Epithelial cell of prostate (primary cell): ENCODE measurements at regions not wholly inside any gene's neighbourhood (a gene's known extent, or its start where the extent isn't known, plus 50 kb on each side); places are given as distances from the start of the nearest gene placed in this dataset.
A peak's percentile ranks its signal among the peaks of the same experiment; 100 is the strongest.

Source experiments
- DNase-seq: peaks from one replicate; pipeline ENCODE4 v3.0.0-alpha.2; 2011; ENCODE audit warnings: low read depth, low spot score
- H3K27ac ChIP-seq: fragments of 450-650 bp; 2 replicates; pipeline ENCODE4 v1.5.1; 2017; ENCODE audit warnings: mild to moderate bottlenecking

DNA sequence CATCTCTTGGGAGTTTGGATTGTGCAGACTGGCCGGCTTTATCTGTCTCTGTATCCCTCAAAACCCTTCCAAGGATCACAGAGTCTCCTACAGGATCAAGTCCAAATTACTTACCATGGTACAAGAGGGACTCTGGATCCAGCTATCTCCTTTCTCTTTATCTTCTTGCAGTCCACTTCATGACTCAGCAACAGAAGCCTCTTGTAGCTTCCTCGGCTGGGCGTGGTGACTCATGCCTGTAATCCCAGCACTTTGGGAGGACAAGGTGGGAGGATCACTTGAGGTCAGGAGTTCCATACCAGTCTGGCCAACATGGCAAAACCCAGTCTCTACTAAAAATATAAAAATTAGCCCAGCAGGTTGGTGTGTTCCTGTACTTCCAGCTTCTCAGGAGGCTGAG lies 189.7 kb downstream of the BCAT1 start:
- H3K27ac ChIP-seq, result no peak overlapping the region
- no peak for DNase-seq

GRCh38 chr12:24756479-24757024 lies 192.3 kb downstream of the BCAT1 start:
- DNase-seq, result no peak
- H3K27ac ChIP-seq, result no peak overlapping the region

DNA sequence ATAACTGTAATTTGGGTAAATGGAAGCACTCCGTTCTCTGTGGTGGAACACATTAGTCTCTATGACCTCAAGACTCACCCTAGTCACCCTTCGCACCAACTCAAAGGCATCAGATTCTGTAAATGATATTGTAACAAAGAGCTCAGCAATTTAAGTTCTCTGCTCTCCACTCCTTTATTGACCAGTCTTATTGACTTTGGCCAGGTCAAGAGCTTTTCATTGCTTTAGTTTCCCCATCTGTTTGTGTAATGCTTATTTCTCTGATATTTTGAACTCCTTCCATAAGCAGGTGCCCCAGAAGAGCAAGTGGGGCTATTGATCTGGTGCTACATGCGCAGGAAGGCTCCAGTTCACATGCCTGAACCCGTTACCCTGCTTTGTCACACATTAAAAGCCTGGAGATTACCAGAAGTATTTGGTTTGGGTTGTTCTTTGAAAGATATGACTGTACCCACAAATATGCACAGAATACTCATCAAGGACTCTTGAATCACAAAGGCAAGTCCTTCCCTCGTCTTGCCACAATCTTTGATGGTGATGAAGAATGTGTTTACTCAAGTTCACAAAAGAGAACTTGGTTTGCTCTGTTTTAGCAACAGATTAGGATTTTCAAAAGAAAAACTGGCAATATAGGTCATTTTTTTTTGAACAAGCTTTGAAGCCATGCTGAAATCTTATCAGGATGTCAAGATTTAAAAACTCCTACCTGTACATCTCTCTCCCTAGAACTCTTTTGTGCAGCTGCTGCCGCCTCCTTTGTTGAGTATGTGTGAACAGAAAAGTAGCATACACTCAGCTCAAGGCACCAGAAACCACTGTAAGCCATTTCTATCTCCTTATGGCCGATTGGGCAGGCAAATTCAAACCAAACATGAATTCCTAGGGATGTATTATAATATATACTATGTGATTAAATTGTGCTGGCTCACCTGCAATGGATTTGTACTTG lies 193.9 kb downstream of the BCAT1 start:
- peak; percentile 74 for DNase-seq
- H3K27ac ChIP-seq, result peak overlapping the region; percentile 63

DNA sequence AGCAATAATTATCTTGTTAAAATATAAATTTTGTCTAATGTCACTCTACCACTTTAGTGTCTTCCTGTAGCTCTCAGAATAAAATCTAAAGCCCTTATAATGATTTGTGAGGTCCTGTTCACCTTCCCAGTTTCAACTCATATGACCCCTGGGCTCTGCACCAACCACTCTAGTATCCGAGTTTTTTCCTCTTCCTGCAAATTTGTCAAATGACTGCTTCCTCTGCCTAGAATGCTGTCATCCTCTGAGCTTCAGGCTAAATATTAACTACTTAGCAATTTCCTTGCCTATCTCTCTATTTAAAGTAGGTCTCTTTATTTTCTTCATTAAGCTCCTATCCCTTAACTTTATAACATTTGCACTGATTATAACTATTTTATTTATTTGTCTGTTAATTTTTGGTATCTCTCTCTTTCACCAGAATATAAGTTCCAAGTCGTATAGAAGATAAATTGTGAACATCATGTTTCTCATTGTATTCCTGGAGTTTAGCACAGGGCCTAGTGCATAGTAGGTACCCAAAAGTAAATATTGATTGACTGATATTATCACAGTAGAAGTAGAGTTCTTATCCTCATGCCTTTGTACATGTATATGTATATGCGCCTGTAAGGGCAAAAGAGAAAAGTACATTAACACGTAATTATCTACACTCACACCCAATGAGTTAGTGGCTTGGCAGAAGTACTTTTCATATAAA lies 196.0 kb downstream of the BCAT1 start:
- DNase-seq, result no peak
- no peak overlapping the region for H3K27ac ChIP-seq

- DNase-seq, result no peak
- H3K27ac ChIP-seq, result no peak overlapping the region
Observed at GRCh38 chr12:24751181-24751580, 197.7 kb downstream of the BCAT1 start.

- H3K27ac ChIP-seq, result no peak overlapping the region
- no peak for DNase-seq
Observed at GRCh38 chr12:24750263-24750662, 198.6 kb downstream of the BCAT1 start.

GRCh38 chr12:24749171-24749570 lies 199.7 kb downstream of the BCAT1 start:
- H3K27ac ChIP-seq, result no peak overlapping the region
- DNase-seq, result no peak

GRCh38 chr12:24748326-24748725 lies 200.6 kb downstream of the BCAT1 start:
- H3K27ac ChIP-seq, result no peak overlapping the region
- DNase-seq, result no peak

DNA sequence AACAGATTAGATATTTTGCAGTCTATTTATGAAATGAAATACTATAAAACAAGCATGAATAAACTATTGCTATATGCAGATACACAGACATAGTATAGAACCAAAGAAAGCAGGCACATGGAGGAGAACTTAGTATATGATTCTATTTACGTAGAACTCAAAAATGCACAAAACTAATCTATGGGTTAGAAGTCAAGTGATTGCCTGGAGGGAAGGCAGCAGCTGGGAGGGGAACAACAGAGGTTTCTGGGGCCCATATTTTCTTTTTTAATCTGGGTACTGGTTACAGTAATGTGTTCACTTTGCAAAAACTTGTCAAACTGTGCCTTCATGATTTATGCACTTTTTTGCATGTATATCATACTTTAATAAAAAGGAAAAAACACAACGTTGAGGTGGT lies 202.0 kb downstream of the BCAT1 start:
- no peak overlapping the region for H3K27ac ChIP-seq
- no peak for DNase-seq

DNA sequence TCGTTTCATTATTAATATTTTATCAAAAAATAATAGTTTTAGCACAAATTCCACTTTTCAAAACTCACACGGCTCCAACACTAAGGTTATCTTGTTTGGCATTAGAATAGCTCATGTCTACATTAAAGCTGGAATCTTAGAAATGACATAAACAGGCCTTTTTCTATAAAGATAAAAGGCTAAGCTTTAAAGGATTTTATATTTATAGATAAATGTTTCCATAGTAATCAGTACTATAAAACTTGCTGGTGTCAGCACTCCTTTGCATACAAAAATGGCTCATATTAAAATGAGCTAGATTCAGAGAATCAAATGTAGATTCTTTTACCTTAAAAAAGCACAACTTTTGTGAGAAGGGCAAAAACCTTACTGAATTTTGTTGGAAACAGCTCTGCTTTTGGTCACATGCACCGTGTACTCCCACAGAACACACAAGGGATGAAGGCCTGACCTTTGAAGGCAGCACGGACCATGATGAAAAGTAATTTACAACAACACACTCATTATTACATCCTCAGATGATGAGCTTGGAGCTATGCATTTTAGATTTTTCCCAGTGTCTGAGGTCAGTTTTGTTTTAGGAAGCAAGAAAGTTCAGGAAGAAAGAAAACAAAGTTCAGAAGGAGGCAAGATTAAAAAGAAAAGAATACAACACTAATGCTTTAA lies 202.8 kb downstream of the BCAT1 start:
- no peak for DNase-seq
- H3K27ac ChIP-seq, result no peak overlapping the region

DNA sequence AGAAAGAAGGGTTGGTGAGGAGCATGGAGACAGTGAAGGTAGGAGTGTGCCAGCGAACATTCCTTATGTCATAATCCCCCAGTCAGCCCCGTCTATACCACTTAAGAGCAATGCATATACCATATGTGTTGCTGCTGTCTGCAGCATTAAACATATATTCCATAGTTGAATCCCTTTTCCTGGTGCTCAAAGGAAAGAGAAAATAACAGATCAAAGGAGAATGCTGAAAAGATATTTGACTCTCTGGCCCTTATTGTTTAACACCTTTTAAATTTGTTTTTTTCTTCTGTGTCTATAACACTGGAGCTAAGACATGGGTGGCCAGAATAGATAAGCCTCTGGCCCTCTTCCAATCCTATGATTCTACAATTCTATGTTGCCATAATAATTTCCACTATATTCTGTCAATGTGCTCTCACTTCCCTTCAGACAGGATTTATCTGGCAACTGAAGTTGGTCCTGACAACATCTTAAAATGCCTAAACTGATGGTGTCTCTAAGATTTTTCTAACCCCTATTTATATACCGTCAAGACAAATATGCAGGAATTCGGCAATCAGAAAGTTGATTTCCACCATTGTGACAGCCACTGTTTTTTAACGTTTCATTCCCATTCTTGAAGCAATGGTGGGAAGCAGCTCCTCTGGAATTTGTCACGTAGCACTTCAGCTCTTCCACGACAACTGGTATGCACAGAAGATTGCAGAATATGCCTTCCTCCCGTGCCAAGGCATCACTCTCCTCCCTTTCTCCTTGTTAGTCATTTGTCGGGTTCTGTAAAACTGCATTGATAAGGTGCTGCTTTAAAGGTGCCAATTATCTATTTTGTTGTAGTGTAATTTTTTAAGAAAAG lies 204.7 kb downstream of the BCAT1 start:
- DNase-seq, result no peak
- H3K27ac ChIP-seq, result no peak overlapping the region

DNA sequence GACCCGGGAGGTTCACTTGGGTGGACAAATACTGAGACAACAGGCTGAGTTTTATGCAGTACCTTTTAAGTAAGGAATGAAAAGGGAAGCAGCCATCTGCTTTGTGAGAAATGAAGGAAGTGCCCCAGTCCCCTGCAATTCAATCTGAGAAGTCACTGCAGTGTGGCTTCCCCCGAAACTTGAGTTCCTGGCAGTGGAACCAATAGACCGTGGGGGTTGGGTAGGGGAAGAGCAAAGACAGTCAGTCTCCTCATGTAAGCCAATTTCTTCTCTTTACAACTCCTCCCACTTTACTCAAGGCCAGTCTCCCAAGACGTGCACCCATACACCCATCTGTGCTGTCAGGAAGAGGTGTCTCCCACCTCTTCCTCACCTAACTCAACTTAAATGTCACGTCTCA lies 206.5 kb downstream of the BCAT1 start:
- no peak overlapping the region for H3K27ac ChIP-seq
- DNase-seq, result no peak

GRCh38 chr12:24741216-24741615 lies 207.7 kb downstream of the BCAT1 start:
- DNase-seq, result no peak
- no peak overlapping the region for H3K27ac ChIP-seq

- DNase-seq, result no peak
- H3K27ac ChIP-seq, result no peak overlapping the region
Observed at GRCh38 chr12:24739106-24739779, 209.7 kb downstream of the BCAT1 start.

GRCh38 chr12:24738441-24738840 lies 210.5 kb downstream of the BCAT1 start:
- DNase-seq, result no peak
- H3K27ac ChIP-seq, result no peak overlapping the region

DNA sequence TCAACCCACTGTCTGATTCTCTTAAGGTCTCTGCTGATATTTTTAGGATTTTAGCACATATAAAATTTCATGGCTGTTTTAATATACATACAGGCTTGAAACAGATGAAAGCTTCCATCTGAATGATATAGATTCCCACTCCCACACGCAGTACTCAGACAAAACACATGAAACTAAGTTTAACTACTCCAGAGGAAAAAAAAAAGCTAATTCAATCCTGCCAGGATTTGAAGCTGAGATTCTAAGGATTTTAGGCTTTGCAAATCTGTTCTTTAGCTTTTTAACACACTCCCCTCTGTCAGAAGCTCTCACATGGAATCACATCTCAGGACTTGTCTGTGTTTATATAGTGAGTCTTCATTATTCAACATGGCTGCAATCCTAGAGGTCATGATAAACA lies 217.3 kb downstream of the BCAT1 start:
- H3K27ac ChIP-seq, result no peak overlapping the region
- no peak for DNase-seq

- no peak for DNase-seq
- H3K27ac ChIP-seq, result no peak overlapping the region
Observed at GRCh38 chr12:24730489-24730896, 218.4 kb downstream of the BCAT1 start.

DNA sequence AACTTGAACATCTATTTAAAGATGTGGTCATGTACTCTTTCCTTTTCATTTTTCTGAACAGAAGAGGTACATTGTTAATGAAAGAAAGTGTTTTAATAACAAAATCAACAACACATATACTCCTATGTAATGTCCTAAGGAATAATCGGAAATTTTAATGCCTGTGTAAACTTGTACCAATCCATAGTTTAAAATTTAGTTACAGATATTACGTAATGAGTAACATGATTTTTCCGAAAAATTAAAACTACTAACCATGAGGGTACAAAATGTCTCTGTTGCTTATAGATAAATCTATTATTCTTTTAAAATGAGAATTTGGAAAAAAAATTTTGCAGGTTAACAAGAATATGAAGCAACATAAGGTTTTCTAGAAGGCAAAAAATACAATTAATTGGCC lies 220.1 kb downstream of the BCAT1 start:
- no peak for DNase-seq
- H3K27ac ChIP-seq, result no peak overlapping the region

GRCh38 chr12:24728366-24728765 lies 220.5 kb downstream of the BCAT1 start:
- no peak overlapping the region for H3K27ac ChIP-seq
- DNase-seq, result no peak
